Activated CD4-positive, CD25-positive, alpha-beta regulatory T cell treated with anti-CD3 and anti-CD28 coated beads, Interleukin-2, amount 50 U/mL, for 72 hours (primary cell): ENCODE measurements at regions not wholly inside any gene's neighbourhood (a gene's known extent, or its start where the extent isn't known, plus 50 kb on each side); places are given as distances from the start of the nearest gene placed in this dataset.
"Not testable (repeated sequence)": the region's sequence is repeated elsewhere in the genome, so short reads cannot be mapped to it uniquely, and the experiment has no call there.

ENCODE experiments used
- DNase-seq: peaks from one replicate; pipeline ENCODE4 v3.0.0; 2021

- not testable (repeated sequence) for DNase-seq
Measured at GRCh38 chr1:184184614-184185013, 133.1 kb downstream of the TSEN15 start.

- no peak for DNase-seq
Measured at GRCh38 chr1:184185347-184185746, 133.8 kb downstream of the TSEN15 start.

GRCh38 chr1:184186167-184186566 is 134.6 kb downstream of the TSEN15 start:
- no peak for DNase-seq

GRCh38 chr1:184187097-184187496 is 135.6 kb downstream of the TSEN15 start:
- DNase-seq, result no peak

GRCh38 chr1:184188037-184188436 is 136.5 kb downstream of the TSEN15 start:
- no peak for DNase-seq

GRCh38 chr1:184189361-184189760 is 137.8 kb downstream of the TSEN15 start:
- DNase-seq, result no peak

GRCh38 chr1:184190616-184191015 is 139.1 kb downstream of the TSEN15 start:
- DNase-seq, result no peak

- no peak for DNase-seq
Measured at GRCh38 chr1:184191181-184191621, 139.7 kb downstream of the TSEN15 start.

GRCh38 chr1:184192796-184193195 is 141.3 kb downstream of the TSEN15 start:
- DNase-seq, result no peak

- no peak for DNase-seq
Measured at GRCh38 chr1:184193451-184193850, 141.9 kb downstream of the TSEN15 start.

- DNase-seq, result no peak
Measured at GRCh38 chr1:184194236-184194635, 142.7 kb downstream of the TSEN15 start.

- DNase-seq, result not testable (repeated sequence)
Measured at GRCh38 chr1:184195722-184196121, 144.2 kb downstream of the TSEN15 start.

GRCh38 chr1:184197831-184198230 is 146.3 kb downstream of the TSEN15 start:
- DNase-seq, result no peak

GRCh38 chr1:184199036-184199435 is 147.5 kb downstream of the TSEN15 start:
- no peak for DNase-seq

GRCh38 chr1:184199438-184200085 is 148.0 kb downstream of the TSEN15 start:
- no peak for DNase-seq

GRCh38 chr1:184208622-184209021 is 157.1 kb downstream of the TSEN15 start:
- no peak for DNase-seq

- no peak for DNase-seq
Measured at GRCh38 chr1:184210031-184210430, 158.5 kb downstream of the TSEN15 start.

GRCh38 chr1:184210862-184211261 is 159.3 kb downstream of the TSEN15 start:
- no peak for DNase-seq

GRCh38 chr1:184212649-184213314 is 161.3 kb downstream of the TSEN15 start:
- no peak for DNase-seq

GRCh38 chr1:184214128-184214527 is 162.6 kb downstream of the TSEN15 start:
- DNase-seq, result no peak

- no peak for DNase-seq
Measured at GRCh38 chr1:184215274-184215925, 163.9 kb downstream of the TSEN15 start.

GRCh38 chr1:184218458-184219075 is 167.0 kb downstream of the TSEN15 start:
- no peak for DNase-seq

- no peak for DNase-seq
Measured at GRCh38 chr1:184219414-184219813, 167.4 kb upstream of the C1orf21 start.

- no peak for DNase-seq
Measured at GRCh38 chr1:184219883-184220282, 166.9 kb upstream of the C1orf21 start.
